Activated CD4-positive, alpha-beta T cell treated with anti-CD3 and anti-CD28 coated beads for 48 hours (primary cell): ENCODE measurements at regions not wholly inside any gene's neighbourhood (a gene's known extent, or its start where the extent isn't known, plus 50 kb on each side); places are given as distances from the start of the nearest gene placed in this dataset.
A peak's percentile ranks its signal among the peaks of the same experiment; 100 is the strongest.
"Not testable (repeated sequence)": the region's sequence is repeated elsewhere in the genome, so short reads cannot be mapped to it uniquely, and the experiment has no call there.

ENCODE experiments used
- DNase-seq: peaks from one replicate; pipeline ENCODE4 v3.0.0-alpha.2; 2020

DNA sequence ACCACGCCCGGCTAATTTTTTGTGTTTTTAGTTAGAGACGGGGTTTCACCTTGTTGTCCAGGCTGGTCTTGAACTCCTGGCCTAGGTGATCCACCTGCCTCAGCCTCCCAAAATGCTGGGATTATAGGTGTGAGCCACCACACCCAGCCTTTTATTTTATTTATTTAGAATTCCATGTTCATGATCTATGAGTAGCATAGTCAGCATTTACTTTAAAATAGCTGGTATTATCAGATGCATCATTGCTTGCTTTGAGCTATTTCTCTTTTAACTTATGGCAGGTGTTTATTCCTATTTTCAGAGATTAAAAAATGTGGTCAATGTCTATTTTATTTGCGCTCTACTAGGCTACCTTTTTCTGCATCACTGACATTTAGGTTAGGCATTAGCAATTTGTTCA is 152.0 kb downstream of the UTRN start:
- DNase-seq, result no peak

DNA sequence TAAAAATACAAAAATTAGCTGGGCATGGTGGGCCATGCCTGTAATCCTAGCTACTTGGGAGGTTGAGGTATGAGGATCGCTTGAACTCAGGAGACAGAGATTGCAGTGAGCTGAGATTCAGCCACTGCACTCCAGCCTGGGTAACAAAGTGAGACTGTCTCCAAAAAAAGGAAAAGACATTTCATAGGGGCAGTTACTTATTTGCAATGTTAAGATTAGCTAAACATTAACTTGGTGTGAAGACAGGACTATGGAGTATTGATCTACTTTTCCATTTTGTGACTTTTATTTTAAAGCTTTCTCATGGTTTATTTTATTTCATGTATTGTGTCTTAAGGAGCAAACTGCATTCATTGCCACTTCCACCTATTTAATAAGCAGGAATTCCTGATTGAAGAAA is 153.0 kb downstream of the UTRN start:
- DNase-seq, result no peak

DNA sequence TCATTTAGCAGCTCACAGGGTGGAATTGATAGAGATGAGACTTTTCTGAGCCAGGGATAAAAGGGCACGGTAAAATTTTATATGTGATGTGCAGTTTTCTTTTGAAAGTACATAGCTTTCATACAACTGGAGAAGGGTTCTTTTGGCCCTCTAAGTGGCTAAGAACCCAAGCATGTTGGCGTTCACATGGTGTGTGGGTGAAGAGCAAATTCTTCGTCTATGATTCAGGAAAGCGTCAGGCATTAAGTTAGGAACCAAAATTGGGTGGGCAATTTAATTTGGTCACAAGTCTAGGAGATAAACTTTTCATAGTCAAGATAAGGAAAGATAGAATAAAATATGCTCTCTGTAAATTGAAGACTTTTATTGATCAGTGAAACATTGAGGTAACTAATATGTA is 153.9 kb downstream of the UTRN start:
- DNase-seq, result no peak

DNA sequence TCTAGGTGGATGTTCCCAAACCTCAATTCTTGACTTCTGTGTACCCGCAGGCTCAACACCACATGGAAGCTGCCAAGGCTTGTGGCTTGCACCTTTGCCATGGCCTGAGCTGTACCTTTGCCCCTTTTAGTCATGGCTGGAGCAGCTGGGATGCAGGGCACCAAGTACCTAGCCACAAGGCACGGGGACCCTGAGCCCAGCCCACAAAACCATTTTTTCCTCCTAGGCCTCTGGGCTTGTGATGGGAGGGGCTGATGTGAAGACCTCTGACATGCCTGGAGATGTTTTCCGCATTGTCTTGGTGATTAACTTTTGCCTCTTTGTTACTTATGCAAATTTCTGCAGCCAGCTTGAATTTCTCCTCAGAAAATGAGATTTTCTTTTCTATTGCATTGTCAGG is 156.7 kb downstream of the UTRN start:
- DNase-seq, result not testable (repeated sequence)

DNA sequence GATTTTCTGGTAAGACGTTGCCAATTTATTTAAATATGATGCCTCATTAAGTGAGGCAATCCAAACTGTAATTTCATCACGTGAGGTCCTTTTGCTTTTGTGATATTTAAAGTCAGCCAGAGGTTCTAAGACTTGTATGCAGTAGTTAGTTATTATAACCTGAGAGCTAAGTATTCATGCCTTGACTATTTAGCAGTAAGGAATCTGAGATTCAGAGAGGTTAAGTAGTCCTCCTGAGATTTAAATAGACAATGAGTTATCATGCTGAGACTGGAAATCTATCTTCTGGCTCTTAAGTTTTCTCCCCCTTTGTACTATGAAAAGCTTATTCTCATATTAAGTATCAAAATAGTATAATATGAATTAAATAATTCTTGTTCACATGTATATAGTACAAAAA is 158.0 kb downstream of the UTRN start:
- DNase-seq, result no peak

DNA sequence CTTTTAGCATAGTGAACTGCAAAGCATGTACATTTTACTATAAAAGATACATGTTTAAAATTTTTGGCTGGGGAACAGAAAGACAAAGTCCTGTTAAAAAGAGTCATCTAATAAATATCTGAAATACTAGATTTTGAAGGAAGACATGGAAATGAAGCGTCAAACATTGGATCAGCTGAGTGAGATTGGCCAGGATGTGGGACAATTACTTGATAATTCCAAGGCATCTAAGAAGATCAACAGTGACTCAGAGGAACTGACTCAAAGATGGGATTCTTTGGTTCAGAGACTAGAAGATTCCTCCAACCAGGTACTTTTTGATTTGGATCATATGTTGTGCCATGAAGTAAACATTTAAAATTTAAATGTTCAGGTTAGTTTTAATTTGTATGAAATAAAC is 162.3 kb downstream of the UTRN start:
- no peak for DNase-seq

DNA sequence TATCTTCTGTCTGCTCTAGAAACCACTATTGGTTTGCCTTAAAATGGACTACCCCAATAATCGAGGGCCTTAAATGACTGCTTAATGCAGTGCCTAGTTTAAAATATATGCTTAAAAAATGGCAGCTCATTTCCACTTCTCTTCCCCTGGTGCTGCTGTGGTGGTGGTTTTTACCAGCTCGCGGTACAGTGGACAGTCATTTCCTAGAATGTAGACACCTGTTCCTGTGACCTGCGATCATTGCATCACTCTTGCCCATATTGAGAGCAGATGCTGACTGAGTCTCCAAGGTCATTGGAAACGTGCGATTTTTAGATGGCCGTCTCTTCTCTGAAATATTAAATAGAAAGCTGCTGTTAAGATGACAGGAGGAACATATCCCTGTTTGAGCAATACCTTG is 164.1 kb downstream of the UTRN start:
- DNase-seq, result no peak

DNA sequence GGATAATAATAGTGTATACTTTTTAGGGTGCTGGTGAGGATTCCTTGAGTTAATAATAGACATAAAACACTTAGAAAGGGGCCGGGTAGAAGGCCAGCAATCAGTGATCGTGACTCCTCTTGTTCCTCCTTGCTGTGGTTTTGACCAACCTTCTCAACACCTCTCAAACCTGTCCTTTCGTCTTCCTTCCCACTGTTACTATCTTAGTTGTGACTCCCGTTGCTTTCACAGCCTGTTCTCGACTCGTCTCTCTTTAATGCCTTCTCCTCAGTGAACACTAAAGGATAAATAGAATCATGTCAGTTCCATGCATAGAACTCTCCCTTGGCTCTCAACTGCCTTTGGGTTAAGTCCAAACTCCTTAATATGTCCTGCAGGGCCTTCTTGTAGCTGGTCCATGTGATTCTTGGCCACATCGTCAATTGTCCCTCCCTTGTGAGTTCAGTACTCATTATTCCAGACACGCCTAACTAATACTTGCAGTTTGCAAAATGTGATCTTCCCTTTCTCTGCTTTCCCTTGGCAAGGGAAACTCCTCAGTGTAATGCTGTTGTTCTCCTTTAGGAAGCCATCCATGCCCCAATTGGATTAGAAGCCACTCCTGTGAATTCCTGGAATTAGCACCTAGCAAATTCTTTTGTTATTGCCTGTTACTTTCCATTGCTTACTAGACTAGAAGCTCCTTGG is 164.9 kb downstream of the UTRN start:
- DNase-seq, result no peak

DNA sequence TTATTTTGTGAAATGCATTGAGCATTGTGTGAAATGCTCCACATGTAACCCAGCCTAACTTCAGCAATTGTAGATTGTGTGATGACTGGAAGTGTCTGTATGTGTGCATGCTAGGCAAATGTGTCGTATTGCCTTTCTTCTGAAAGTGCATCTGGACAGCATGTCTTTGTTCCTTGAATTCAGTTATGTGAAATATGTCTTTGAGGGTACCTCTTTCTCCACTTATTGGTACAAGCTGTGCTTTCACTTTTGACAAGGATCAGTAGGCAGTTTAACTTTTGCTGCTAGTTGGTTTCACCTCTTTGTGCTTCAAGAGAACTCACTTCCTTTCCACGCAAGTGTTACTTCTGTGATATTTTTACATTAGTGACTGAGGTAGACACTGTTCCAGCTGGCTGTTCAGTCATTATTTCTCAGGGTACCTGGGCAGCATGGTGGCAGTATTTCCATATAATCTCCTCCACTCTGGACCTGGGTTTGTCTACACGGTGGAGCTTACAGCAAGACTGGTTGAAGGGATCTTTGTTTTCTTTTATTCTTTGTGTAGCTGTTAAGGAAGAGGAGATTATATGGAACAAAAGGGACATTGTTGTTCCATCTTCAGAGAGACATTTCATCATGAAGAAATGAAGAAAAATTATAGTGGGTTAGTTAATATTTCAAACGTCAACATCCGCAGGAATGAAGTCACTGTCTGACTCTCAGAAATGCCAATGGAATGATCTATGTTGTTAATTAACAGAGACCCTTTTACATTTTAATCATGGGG is 175.4 kb downstream of the UTRN start:
- no peak for DNase-seq

DNA sequence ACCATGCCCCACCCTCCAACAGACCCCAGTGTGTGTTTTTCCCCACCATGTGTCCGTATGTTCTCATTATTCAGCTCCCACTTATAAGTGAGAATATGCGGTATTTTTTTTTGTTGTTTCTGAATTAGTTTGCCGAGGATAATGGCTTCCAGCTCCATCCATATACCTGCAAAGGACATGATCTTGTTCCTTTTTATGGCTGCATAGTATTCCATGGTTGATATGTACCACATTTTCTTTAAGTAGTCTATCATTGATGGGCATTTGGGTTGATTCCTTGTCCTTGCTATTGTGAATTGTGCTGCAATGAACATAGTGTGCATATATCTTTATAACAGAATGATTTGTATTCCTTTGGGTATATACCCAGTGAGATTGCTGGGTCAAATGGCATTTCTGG is 176.9 kb downstream of the UTRN start:
- DNase-seq, result no peak

DNA sequence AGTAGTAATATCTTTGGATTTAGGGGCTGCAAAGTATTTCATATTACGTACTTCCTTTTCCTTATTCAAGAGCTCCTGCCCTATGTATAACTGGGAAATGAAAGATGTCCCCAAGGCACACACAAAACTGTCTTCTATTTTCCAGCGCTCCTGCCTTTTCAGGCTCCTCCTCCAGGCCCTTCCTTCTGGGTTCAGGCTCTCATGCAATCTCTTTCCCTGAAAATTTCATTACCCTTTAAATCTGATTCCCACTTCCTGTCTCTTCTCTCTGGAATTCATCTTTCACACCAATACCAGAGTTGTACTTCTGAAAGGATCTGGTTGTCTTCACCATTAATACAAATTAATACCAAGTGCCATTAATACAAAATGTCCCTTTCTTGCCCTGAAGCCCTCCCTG is 181.6 kb downstream of the UTRN start:
- no peak for DNase-seq

DNA sequence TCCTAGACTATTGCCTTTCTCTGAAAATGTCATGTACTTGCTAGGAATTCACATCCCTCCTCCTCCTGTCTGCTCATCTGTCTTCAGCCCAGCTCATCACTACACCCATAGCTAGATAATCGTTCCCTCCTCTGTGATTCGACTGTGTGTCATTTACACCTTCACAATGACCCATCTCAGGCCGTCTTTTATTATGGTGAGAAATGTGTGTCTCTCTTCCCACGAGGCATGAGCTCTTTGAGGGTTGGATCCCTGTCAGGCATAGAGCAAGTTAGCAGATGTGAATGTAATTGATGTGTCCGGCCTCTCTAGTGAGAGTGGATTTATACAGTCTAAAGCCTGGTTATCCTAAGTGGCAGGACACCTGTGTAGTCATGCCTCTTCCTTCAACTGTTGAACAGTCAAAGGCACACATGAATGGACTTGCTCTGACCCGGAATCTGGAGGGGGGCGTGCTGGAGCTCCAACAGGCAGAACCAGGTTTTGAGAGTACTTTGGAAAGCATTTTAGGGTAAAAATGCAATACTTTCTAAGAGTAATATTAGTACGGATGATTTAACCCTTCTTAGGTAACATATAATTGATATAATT is 182.1 kb downstream of the UTRN start:
- DNase-seq, result no peak

DNA sequence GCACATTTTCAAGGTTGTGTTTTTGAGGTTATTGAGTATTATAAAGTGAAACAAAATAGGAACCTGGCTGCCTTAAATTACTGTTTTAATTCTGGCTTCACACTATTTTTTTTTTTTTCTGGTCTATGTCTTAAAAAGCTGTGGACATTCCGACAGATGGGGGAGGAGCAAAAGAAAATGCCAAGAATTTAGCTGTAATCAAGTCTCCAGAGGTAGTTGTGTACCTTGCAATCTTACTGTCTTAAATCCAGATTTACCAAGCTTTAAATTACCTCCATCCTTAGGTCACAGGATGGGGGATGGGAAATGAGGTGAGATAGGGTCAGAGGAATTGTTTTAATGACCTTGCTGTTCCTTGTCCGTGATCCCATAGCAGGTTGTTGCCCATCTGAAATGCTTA is 182.8 kb downstream of the UTRN start:
- no peak for DNase-seq

DNA sequence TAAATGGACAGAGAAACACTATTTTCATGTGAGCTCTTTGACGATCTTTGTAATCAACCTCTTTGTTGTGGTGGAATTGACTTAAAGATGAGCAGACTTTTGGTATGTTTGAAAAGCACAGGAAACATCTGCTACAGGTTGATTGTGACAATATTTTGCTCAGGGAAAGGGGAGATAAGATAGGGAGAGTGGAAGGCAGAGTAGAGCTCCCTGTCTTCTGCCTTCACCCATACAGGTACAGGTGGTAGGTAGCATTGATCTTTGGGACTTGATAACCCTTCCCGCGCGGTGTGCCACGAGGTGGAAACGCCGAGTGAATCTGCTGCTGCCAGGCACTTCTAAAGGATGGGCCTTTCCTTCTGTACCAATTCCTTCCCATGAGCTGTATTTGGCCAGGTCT is 183.6 kb downstream of the UTRN start:
- DNase-seq, result peak; percentile 45

DNA sequence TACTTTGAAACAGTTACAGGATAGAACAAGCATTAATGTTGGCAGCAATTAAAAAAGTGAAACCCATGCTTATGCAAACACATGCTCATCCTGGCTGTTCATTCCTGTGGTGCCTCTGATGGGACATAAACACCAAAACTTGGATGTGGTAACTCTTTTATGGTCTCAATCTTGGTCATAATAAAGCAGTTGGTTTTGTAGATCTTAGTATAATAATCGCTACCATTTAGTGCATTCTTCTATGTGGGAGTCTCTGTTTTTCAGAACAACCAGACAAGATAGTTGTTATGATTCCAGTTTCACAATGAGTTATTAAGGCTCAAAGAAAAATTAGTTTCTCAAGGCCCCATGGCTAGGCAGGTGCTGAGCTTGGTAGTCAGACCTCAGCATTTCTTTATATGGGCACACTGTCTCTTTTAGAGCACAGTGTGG is 184.0 kb downstream of the UTRN start:
- DNase-seq, result peak; percentile 24

DNA sequence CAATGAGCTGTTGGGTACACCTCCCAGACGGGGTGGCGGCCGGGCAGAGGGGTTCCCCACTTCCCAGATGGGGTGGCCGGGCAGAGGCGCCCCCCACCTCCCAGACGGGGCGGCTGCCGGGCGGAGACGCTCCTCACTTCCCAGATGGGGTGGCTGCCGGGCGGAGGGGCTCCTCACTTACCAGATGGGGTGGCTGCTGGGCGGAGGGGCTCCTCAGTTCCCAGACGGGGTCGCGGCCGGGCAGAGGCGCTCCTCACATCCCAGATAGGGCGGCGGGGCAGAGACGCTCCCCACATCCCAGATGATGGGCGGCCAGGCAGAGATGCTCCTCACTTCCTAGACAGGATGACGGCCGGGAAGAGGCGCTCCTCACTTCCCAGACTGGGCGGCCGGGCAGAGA is 185.1 kb downstream of the UTRN start:
- DNase-seq, result not testable (repeated sequence)

DNA sequence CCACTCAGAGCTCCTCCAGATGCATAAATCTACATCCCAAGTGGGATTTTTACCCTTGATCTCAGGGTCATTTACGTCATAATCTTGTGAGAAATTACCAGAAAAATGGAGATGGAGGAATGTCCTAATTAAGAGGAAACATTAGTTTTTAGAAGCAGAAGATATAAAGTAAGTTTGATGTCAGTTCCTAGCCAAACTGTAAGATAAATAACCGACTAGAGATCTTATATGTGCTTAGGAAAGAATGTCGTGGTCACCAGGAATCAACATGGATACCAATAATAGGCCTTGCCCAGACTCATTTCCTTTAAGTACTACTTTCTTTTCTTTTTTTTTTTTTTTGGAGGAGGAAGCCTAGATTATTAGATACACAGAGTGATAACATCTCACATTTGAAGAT is 186.9 kb downstream of the UTRN start:
- DNase-seq, result no peak

DNA sequence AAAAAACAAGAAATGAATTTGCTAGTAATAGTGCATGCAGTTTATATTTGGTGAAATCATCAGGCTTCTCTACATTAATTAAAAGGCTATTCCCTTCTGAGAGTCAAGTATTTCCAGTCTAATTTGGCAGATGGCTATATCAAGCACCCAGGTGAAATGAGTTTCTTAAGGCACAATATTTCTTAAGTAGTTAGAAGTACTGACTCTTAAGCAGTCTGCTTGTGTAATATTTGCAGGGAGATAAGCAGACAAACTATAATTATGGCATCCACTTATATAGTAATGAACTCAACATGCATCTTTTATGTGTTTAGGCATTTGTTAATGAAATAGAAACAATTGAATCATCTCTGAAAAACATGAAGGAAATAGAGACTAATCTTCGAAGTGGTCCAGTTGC is 189.2 kb downstream of the UTRN start:
- DNase-seq, result no peak

DNA sequence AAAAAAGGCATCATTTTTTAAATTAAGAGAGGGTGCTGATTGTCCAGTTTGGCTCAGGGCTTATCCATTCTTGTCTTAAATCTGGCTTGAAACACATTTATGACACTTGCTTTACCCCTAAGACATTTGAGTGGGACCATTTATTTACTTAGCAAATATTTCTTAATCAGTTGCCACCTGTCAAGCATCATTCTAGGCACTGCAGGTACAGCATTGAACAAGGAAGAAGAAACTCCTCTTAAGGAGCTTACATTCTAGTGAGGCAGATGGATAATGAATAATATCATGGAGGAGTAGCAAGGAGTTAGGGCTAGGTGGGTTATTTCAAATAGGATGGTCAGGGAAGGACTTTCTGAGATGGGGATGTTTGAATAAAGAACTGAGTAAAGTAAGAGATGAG is 189.8 kb downstream of the UTRN start:
- no peak for DNase-seq

DNA sequence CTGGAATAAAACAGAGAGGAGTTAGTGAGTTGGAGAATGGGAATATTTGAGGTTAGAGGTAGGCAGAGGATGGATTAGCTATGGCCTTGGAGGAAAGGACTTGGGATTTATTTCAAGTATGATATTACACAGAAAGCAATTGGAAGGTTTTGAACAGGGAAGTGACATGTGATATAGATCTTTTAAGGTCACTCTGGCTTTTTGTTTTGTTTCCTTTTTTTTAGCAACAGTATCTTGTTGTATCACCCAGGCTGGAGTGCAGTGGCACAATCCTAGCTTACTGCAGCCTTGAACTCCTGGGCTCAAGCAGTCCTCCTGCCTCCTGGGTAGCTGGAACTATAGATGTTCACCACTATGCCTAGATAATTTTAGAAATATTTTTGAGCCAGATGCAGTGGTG is 190.3 kb downstream of the UTRN start:
- DNase-seq, result no peak

DNA sequence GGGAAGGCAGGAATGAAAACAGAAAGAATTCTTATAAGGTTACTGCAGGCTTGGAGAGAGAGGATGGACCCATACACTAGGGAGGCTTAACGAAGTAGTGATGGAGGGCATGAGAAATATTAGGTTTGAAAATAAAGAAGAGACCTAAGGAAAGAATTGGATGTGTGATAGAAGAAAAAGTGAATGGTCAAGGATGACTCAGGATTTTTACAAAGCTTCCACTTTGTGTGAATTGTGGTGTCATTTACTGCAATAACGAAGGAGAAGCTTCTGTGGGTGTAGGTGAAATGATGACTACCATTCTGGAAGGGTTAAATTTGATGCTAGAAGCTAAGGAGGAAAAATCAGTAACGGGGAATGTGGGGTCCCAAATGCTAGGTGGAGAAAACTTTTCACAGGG is 191.2 kb downstream of the UTRN start:
- no peak for DNase-seq

DNA sequence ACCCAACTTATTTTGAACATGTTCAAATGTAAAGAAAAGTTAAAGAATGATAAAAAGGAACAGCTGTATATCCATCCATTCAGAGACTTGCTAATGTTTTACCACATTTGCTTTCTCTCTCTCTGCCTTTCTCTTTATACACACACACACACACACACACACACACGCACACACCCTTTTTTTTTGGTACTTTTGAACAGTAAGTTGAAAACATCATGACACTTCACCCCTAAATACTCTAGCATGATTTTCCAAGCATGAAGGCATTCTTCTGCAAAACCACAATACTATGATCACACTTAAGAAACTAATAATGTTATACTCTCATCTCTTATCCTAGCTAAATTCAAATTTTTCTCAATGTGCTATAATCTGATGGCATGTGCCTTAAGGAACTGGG is 192.3 kb downstream of the UTRN start:
- DNase-seq, result no peak

DNA sequence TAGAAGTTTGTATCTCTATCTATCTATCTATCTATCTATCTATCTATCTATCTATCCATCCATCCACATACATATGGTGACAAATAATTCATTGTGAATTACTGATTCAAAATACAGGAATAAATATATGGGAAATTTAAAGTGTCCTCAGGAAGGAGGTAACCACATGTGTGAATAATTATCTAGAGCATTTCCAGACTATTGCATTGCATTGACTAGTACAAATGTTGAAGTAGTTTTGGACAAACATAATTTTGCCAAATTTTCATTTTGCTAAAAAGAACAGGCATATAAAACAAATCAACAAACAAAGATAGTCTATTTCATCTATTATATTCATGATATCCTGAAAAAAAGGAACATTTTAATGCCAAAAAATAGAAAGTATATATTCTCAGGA is 192.7 kb downstream of the UTRN start:
- DNase-seq, result no peak

DNA sequence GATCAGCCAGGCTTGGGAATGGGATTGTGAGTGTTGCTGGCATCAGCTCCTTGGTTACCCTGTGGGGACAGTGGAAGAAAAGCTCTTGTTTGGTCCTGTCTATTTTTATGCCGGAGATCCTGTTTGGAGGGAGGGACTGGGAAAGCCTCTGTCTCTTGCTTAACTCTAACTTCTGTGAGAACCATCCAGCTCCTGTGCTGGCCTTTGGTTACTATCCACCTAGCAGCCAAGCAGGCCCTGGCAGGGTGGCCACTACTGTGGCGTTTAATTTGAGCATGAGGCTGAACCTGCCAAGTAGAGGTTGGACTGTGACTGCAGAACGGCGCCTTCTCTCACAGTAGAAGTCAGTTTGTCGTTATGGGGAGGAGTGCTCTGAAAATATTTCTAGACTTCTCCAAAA is 193.3 kb downstream of the UTRN start:
- no peak for DNase-seq

DNA sequence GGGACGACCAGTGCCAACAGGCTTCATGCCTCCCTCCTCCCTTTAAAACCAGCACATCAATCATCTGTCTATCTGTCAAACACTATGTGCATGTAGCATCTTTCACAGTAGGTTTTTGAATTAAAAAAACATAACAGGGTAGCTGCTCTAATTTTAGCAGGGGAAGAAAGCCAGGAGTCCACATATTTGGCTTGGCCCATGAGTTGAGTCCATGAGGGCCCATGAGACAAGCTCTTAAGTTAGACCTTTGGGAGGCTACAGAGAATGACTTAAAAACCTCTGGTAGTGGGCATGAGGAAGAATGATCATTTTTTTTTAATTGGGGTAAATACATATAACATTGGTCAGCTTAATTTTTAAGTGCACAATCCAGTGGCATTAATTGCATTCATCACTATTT is 194.9 kb downstream of the UTRN start:
- DNase-seq, result no peak
